H1 (cell line): ENCODE measurements at regions not wholly inside any gene's neighbourhood (a gene's known extent, or its start where the extent isn't known, plus 50 kb on each side); places are given as distances from the start of the nearest gene placed in this dataset.

Experiments used
- CTCF ChIA-PET: fragments of 300-600 bp; sonication (Branson Sonifier 250); formaldehyde crosslinking; loops from one replicate; lab custom pipeline; 2021; ENCODE audit not compliant: partially characterized antibody; lab: Charles Lee
- POLR2A ChIA-PET: fragments of 300-600 bp; sonication (Branson Sonifier 250); formaldehyde crosslinking; loops from one replicate; lab custom pipeline; 2021; ENCODE audit warnings: inconsistent platforms; ENCODE audit not compliant: partially characterized antibody; lab: Charles Lee
- DNase-seq, 2 experiments: peaks; one replicate each; pipeline versions ENCODE4 v3.0.0 to v3.0.0-alpha.2; 2010 to 2022; ENCODE audit warnings: low spot score in 2 of 2, low read depth in 1 of 2, mixed read lengths in 1 of 2
- FAIRE-seq: peaks from 2 replicates; lab custom pipeline; 2011; peaks lifted over from hg19 to GRCh38; lab: Jason Lieb, UNC
- H2AFZ ChIP-seq: 2 replicates; pipeline ENCODE4 v1.8.1; 2012; ENCODE audit warnings: low read length, inconsistent platforms
- H2AK5ac ChIP-seq: 2 replicates; pipeline ENCODE4 v1.6.1; 2013; ENCODE audit warnings: low read depth, low read length
- H2BK120ac ChIP-seq: replicated peaks from 2 replicates; pipeline ENCODE3; 2013; ENCODE audit warnings: low read depth, low read length, inconsistent platforms
- H2BK12ac ChIP-seq: 2 replicates; pipeline ENCODE4 v1.6.1; 2013; ENCODE audit warnings: low read depth, low read length
- H2BK15ac ChIP-seq: 2 replicates; pipeline ENCODE4 v1.6.1; 2013; ENCODE audit warnings: low read length
- H2BK20ac ChIP-seq: 2 replicates; pipeline ENCODE4 v1.6.1; 2013; ENCODE audit warnings: low read length
- H2BK5ac ChIP-seq: 2 replicates; pipeline ENCODE4 v1.6.1; 2013; ENCODE audit warnings: low read depth, low read length
- H3K14ac ChIP-seq: 2 replicates; pipeline ENCODE4 v1.6.1; 2013; ENCODE audit warnings: inconsistent platforms; ENCODE audit not compliant: insufficient read length
- H3K18ac ChIP-seq: 2 replicates; pipeline ENCODE4 v1.6.1; 2013; ENCODE audit warnings: low read length; ENCODE audit errors: extremely low read depth
- H3K23ac ChIP-seq: 2 replicates; pipeline ENCODE4 v1.6.1; 2013; ENCODE audit warnings: inconsistent platforms; ENCODE audit not compliant: insufficient read length
- H3K23me2 ChIP-seq: 2 replicates; pipeline ENCODE4 v1.6.1; 2013; ENCODE audit warnings: low read depth, low read length
- H3K27ac ChIP-seq: 2 replicates; pipeline ENCODE4 v1.6.1; 2011; ENCODE audit warnings: low read depth, low read length, inconsistent platforms
- H3K27me3 ChIP-seq, 4 experiments: replicated peaks in 1 of 4; 1 replicate in 1 of 4; 2 replicates in 3 of 4; pipeline versions ENCODE4 v1.6.1 to v1.8.1; 2011 to 2013; ENCODE audit warnings: low read length in 3 of 4, mild to moderate bottlenecking in 3 of 4, inconsistent platforms in 2 of 4, mixed read lengths in 2 of 4, moderate library complexity in 1 of 4; ENCODE audit not compliant: control insufficient read depth in 3 of 4, insufficient read depth in 3 of 4; ENCODE audit errors: extremely low read depth in 1 of 4
- H3K36me3 ChIP-seq, 4 experiments: 2 replicates each; pipeline versions ENCODE4 v1.6.1 to v1.8.1; 2011 to 2013; ENCODE audit warnings: mild to moderate bottlenecking in 4 of 4, low read length in 3 of 4, moderate library complexity in 2 of 4, control low read depth in 1 of 4, inconsistent platforms in 1 of 4; ENCODE audit not compliant: insufficient read depth in 4 of 4, control insufficient read depth in 2 of 4
- H3K4ac ChIP-seq: replicated peaks from 2 replicates; pipeline ENCODE3; 2013; ENCODE audit warnings: low read length, low read depth, mixed read lengths, inconsistent platforms; ENCODE audit not compliant: insufficient read length
- H3K4me1 ChIP-seq, 4 experiments: replicated peaks in 1 of 4; 1 replicate in 1 of 4; 2 replicates in 3 of 4; pipeline versions ENCODE4 v1.6.1 to v1.8.1; 2011 to 2013; ENCODE audit warnings: low read length in 3 of 4, inconsistent platforms in 2 of 4, mixed read lengths in 1 of 4; ENCODE audit not compliant: insufficient read depth in 4 of 4, control insufficient read depth in 3 of 4
- H3K4me2 ChIP-seq, 2 experiments: 2 replicates each; pipeline versions ENCODE4 v1.6.1 to v1.8.1; 2011 to 2013; ENCODE audit warnings: low read depth in 2 of 2, low read length in 2 of 2, control low read depth in 1 of 2, inconsistent platforms in 1 of 2, mild to moderate bottlenecking in 1 of 2; ENCODE audit not compliant: insufficient read depth in 1 of 2
- H3K4me3 ChIP-seq, 4 experiments: fragments of 200-600, 300-600 bp in 1 of 4; sonication (generic), shearing (Covaris generic), sonication (Bioruptor Twin) in 1 of 4; 2 replicates each; pipeline versions ENCODE4 v1.5.1 to v1.8.1; 2011 to 2016; ENCODE audit warnings: low read length in 4 of 4, low read depth in 3 of 4, control low read depth in 2 of 4, inconsistent platforms in 2 of 4, mild to moderate bottlenecking in 2 of 4, mixed read lengths in 1 of 4, moderate library complexity in 1 of 4; ENCODE audit not compliant: insufficient read depth in 2 of 4; ENCODE audit errors: extremely low read depth in 1 of 4
- H3K56ac ChIP-seq: replicated peaks from 2 replicates; pipeline ENCODE3; 2013; ENCODE audit warnings: low read depth, mild to moderate bottlenecking, mixed read lengths, low read length, inconsistent platforms; ENCODE audit not compliant: insufficient read length
- H3K79me1 ChIP-seq: 2 replicates; pipeline ENCODE4 v1.6.1; 2013; ENCODE audit warnings: low read depth, low read length, control low read depth
- H3K79me2 ChIP-seq, 2 experiments: 2 replicates each; pipeline versions ENCODE4 v1.6.1 to v1.8.1; 2012 to 2013; ENCODE audit warnings: low read length in 2 of 2, mild to moderate bottlenecking in 2 of 2, inconsistent platforms in 1 of 2; ENCODE audit not compliant: insufficient read depth in 2 of 2, control insufficient read depth in 1 of 2
- H3K9ac ChIP-seq, 4 experiments: replicated peaks in 1 of 4; 1 replicate in 1 of 4; 2 replicates in 3 of 4; pipeline versions ENCODE4 v1.6.1 to v1.8.1; 2011 to 2013; ENCODE audit warnings: low read depth in 3 of 4, low read length in 3 of 4, control low read depth in 2 of 4, mild to moderate bottlenecking in 2 of 4, moderate library complexity in 2 of 4, inconsistent platforms in 1 of 4; ENCODE audit errors: extremely low read depth in 1 of 4
- H3K9me3 ChIP-seq, 2 experiments: 2 replicates each; pipeline versions ENCODE4 v1.6.1 to v1.8.1; 2012 to 2013; ENCODE audit warnings: mild to moderate bottlenecking in 2 of 2, moderate library complexity in 2 of 2, control low read depth in 1 of 2, inconsistent platforms in 1 of 2, low read depth in 1 of 2, low read length in 1 of 2, mixed read lengths in 1 of 2; ENCODE audit not compliant: insufficient read depth in 2 of 2
- H4K20me1 ChIP-seq, 2 experiments: replicated peaks in 1 of 2; 2 replicates each; pipeline versions ENCODE3 to v1.8.1; 2011 to 2013; ENCODE audit warnings: inconsistent platforms in 2 of 2, low read length in 2 of 2, mild to moderate bottlenecking in 1 of 2; ENCODE audit not compliant: insufficient read depth in 2 of 2, control insufficient read depth in 1 of 2
- H4K5ac ChIP-seq: 2 replicates; pipeline ENCODE4 v1.6.1; 2013; ENCODE audit warnings: low read length, low read depth, mixed read lengths, inconsistent platforms; ENCODE audit not compliant: insufficient read length
- H4K8ac ChIP-seq: 2 replicates; pipeline ENCODE4 v1.8.0; 2013; ENCODE audit warnings: mild to moderate bottlenecking, moderate library complexity, low read length, inconsistent platforms; ENCODE audit not compliant: insufficient read depth; ENCODE audit errors: extremely low read depth
- H4K91ac ChIP-seq: replicated peaks from 2 replicates; pipeline ENCODE3; 2013; ENCODE audit warnings: low read length, mixed read lengths, inconsistent platforms; ENCODE audit not compliant: insufficient read length
- CEBPB ChIP-seq: IDR thresholded peaks from 2 replicates; pipeline ENCODE4 v1.6.1; 2012; ENCODE audit warnings: low read depth, low read length
- TBP ChIP-seq: IDR thresholded peaks from 2 replicates; pipeline ENCODE4 v1.6.1; 2011; ENCODE audit warnings: low read depth, low read length, improper control_type of control experiment
- WGBS, 2 experiments: shearing (Covaris generic) in 1 of 2; methylation state at CpG; one replicate each; pipeline versions ENCODE4 v1.1.6 to v1.1.7; 2013 to 2015; ENCODE audit warnings: low lambda C conversion rate in 2 of 2, mixed read lengths in 2 of 2, inconsistent platforms in 1 of 2, low coverage in 1 of 2, missing lambda C conversion rate in 1 of 2; ENCODE audit not compliant: insufficient replicate concordance in 2 of 2, insufficient coverage in 1 of 2, insufficient read length in 1 of 2; ENCODE audit errors: extremely low coverage in 1 of 2, missing lambda C conversion rate in 1 of 2; 5-methylcytosine and 5-hydroxymethylcytosine counted together

DNA sequence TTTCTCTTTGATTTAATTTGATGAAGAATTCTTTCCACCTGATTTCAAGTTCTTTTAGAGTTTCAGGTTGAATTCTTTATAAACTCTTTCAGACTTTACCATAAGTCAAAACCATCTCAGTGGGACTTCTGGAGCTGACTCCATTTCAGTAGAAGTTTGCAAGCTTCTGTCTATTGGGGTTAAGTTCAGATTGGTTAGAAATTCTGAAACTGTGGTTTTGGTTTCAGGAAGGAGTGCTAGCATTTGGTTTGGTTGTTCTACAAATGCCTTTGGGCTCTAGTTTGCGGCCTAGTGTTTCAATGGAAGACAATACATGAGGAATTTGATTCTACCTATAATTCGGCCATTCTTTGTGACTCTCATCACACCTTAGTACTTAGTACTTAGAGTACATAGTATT lies 176.8 kb upstream of the RHOBTB1 start:
- no peak overlapping the region for H3K18ac ChIP-seq
- TF ChIP-seq CEBPB = no peak
- TF ChIP-seq TBP = no peak
- H2BK5ac ChIP-seq = no peak overlapping the region
- H2BK15ac ChIP-seq = no peak overlapping the region
- no peak overlapping the region for H3K4me2 ChIP-seq
- no peak overlapping the region for H3K23ac ChIP-seq
- WGBS, 2 experiments = 83% methylated on average over 2 of the region's 2 CpGs; no CpG with 5 or more reads in 1 of the 2 experiments
- H3K14ac ChIP-seq = no peak overlapping the region
- no peak overlapping the region for H2AK5ac ChIP-seq
- H2BK120ac ChIP-seq = no peak overlapping the region
- H2AFZ ChIP-seq = no peak overlapping the region
- CTCF ChIA-PET = interaction anchor here (0.7 kb wide), 2 partner anchors 55 to 175 kb away, joined by 3 read pairs; no protein-coding TSS in a partner anchor
- H4K8ac ChIP-seq = no peak overlapping the region
- H3K4me3 ChIP-seq = no peak overlapping the region
- no peaks in the 10 kb centered on the region for H3K9me3 ChIP-seq
- H3K27me3 ChIP-seq = no peaks in the 10 kb centered on the region
- no peak overlapping the region for H3K56ac ChIP-seq
- H3K79me2 ChIP-seq = no peaks in the 10 kb centered on the region
- no peak overlapping the region for H4K91ac ChIP-seq
- POLR2A ChIA-PET = no interaction called here
- no peaks in the 10 kb centered on the region for H3K23me2 ChIP-seq
- no peak overlapping the region for H4K5ac ChIP-seq
- no peak overlapping the region for H3K9ac ChIP-seq
- no peaks in the 10 kb centered on the region for H3K79me1 ChIP-seq
- H3K4ac ChIP-seq = no peak overlapping the region
- H3K36me3 ChIP-seq = no peaks in the 10 kb centered on the region
- FAIRE-seq (no peak), DNase-seq (no peak)
- no peak overlapping the region for H3K27ac ChIP-seq
- no peak overlapping the region for H2BK12ac ChIP-seq
- no peaks in the 10 kb centered on the region for H3K4me1 ChIP-seq
- H4K20me1 ChIP-seq = no peaks in the 10 kb centered on the region
- no peak overlapping the region for H2BK20ac ChIP-seq
